GM20431 (cell line): ENCODE measurements at regions not wholly inside any gene's neighbourhood (a gene's known extent, or its start where the extent isn't known, plus 50 kb on each side); places are given as distances from the start of the nearest gene placed in this dataset.

ENCODE experiments used
- in situ Hi-C: fragments of 300-500 bp; cut with MseI, MboI; formaldehyde crosslinking; loops from one replicate; pipeline ENCODE4 v1.15.0; 2020; ENCODE audit warnings: low sequenced_read_pairs; ENCODE audit not compliant: unreplicated experiment

GRCh38 chr9:79200336-79200735 is 371.4 kb upstream of the TLE4 start:
- in situ Hi-C loops, result no loop called here

GRCh38 chr9:79201636-79202035 is 370.1 kb upstream of the TLE4 start:
- in situ Hi-C loops, result no loop called here

GRCh38 chr9:79208791-79209396 is 362.9 kb upstream of the TLE4 start:
- in situ Hi-C loops, result no loop called here

- in situ Hi-C loops, result no loop called here
Measured at GRCh38 chr9:79210541-79211243, 361.1 kb upstream of the TLE4 start.

- in situ Hi-C loops, result no loop called here
Measured at GRCh38 chr9:79213417-79214125, 358.2 kb upstream of the TLE4 start.

GRCh38 chr9:79215821-79216220 is 355.9 kb upstream of the TLE4 start:
- in situ Hi-C loops, result no loop called here

GRCh38 chr9:79220251-79220650 is 351.5 kb upstream of the TLE4 start:
- in situ Hi-C loops, result no loop called here

GRCh38 chr9:79220666-79221065 is 351.1 kb upstream of the TLE4 start:
- in situ Hi-C loops, result no loop called here

- in situ Hi-C loops, result no loop called here
Measured at GRCh38 chr9:79221084-79221483, 350.7 kb upstream of the TLE4 start.

GRCh38 chr9:79222483-79222882 is 349.3 kb upstream of the TLE4 start:
- in situ Hi-C loops, result no loop called here

GRCh38 chr9:79224672-79225433 is 346.9 kb upstream of the TLE4 start:
- in situ Hi-C loops, result no loop called here

GRCh38 chr9:79233542-79233941 is 338.2 kb upstream of the TLE4 start:
- in situ Hi-C loops, result no loop called here

GRCh38 chr9:79236466-79236865 is 335.3 kb upstream of the TLE4 start:
- in situ Hi-C loops, result no loop called here

- in situ Hi-C loops, result no loop called here
Measured at GRCh38 chr9:79237861-79238260, 333.9 kb upstream of the TLE4 start.

GRCh38 chr9:79240774-79241173 is 331.0 kb upstream of the TLE4 start:
- in situ Hi-C loops, result no loop called here

GRCh38 chr9:79242489-79242888 is 329.3 kb upstream of the TLE4 start:
- in situ Hi-C loops, result no loop called here

- in situ Hi-C loops, result no loop called here
Measured at GRCh38 chr9:79246170-79246569, 325.6 kb upstream of the TLE4 start.

GRCh38 chr9:79247021-79247420 is 324.7 kb upstream of the TLE4 start:
- in situ Hi-C loops, result no loop called here

- in situ Hi-C loops, result no loop called here
Measured at GRCh38 chr9:79250806-79251205, 321.0 kb upstream of the TLE4 start.

- in situ Hi-C loops, result no loop called here
Measured at GRCh38 chr9:79254900-79255650, 316.7 kb upstream of the TLE4 start.
